HepG2 (cell line): ENCODE measurements at regions not wholly inside any gene's neighbourhood (a gene's known extent, or its start where the extent isn't known, plus 50 kb on each side); places are given as distances from the start of the nearest gene placed in this dataset.
A peak's percentile ranks its signal among the peaks of the same experiment; 100 is the strongest.

Source experiments
- ATAC-seq: fragments of 200-7000 bp; cut with Tn5 transposase; 3 replicates; pipeline ENCODE4 v1.9.1; 2020; ENCODE audit warnings: mild to moderate bottlenecking, moderate library complexity
- BruUV-seq: library from RNA; stranded (reverse); fragments of 400-500 nt; replicated peaks from 2 replicates; lab custom pipeline; 2021; lab: Mats Ljungman, UMichigan
- CTCF ChIA-PET: fragments of 300-600 bp; formaldehyde crosslinking; extraction: SDS; loops from one replicate; lab custom pipeline; 2021; ENCODE audit warnings: low total read pairs, inconsistent platforms, low intra/inter-chr PET ratio; lab: Yijun Ruan, JAX
- POLR2A ChIA-PET: fragments of 350-600 bp; sonication (Branson Sonifier 250); formaldehyde crosslinking; loops from one replicate; lab custom pipeline; 2020; ENCODE audit warnings: antibody characterized with exemption, inconsistent platforms; lab: Yijun Ruan, JAX
- DNase-seq: peaks from one replicate; pipeline ENCODE4 v3.0.0-alpha.2; 2015; ENCODE audit warnings: low spot score
- FAIRE-seq: peaks from 3 replicates; lab custom pipeline; 2011; peaks lifted over from hg19 to GRCh38; lab: Jason Lieb, UNC
- H2AFZ ChIP-seq: one replicate; pipeline ENCODE4 v1.6.1; 2011; ENCODE audit warnings: low read length, inconsistent platforms
- H3K27ac ChIP-seq: fragments of 300-600 bp; 3 replicates; pipeline ENCODE4 v1.8.0; 2011; ENCODE audit warnings: mixed run types, mild to moderate bottlenecking, mixed read lengths, low read length, inconsistent platforms; ENCODE audit not compliant: insufficient read depth; ENCODE audit errors: extremely low read length
- H3K27me3 ChIP-seq, 2 experiments: fragments of 200-600 bp in 1 of 2; 2 replicates in 1 of 2; 3 replicates in 1 of 2; pipeline versions ENCODE4 v1.6.0 to v1.8.0; 2011; ENCODE audit warnings: low read length in 2 of 2, mild to moderate bottlenecking in 2 of 2, moderate library complexity in 2 of 2, inconsistent platforms in 1 of 2; ENCODE audit not compliant: insufficient read depth in 2 of 2, control insufficient read depth in 1 of 2
- H3K36me3 ChIP-seq, 2 experiments: fragments of 200-600 bp in 1 of 2; replicated peaks in 1 of 2; 2 replicates in 1 of 2; 3 replicates in 1 of 2; pipeline versions ENCODE4 v1.5.1 to v1.8.0; 2011; ENCODE audit warnings: low read length in 2 of 2, inconsistent platforms in 1 of 2; ENCODE audit not compliant: insufficient read depth in 2 of 2, control insufficient read depth in 1 of 2
- H3K4me1 ChIP-seq: 2 replicates; pipeline ENCODE4 v1.5.1; 2012; ENCODE audit warnings: low read length, inconsistent platforms; ENCODE audit not compliant: insufficient read depth
- H3K4me2 ChIP-seq: 2 replicates; pipeline ENCODE4 v1.6.0; 2011; ENCODE audit warnings: low read depth, low read length, inconsistent platforms
- H3K4me3 ChIP-seq, 3 experiments: fragments of 200-600 bp in 1 of 3; sonication (generic), shearing (Covaris generic) in 1 of 3; replicated peaks in 1 of 3; 2 replicates each; pipeline ENCODE4 v1.5.1; 2011 to 2016; ENCODE audit warnings: low read length in 3 of 3, inconsistent platforms in 2 of 3, low read depth in 2 of 3, mild to moderate bottlenecking in 2 of 3, control low read depth in 1 of 3, mixed read lengths in 1 of 3; ENCODE audit not compliant: insufficient read depth in 1 of 3
- H3K79me2 ChIP-seq: one replicate; pipeline ENCODE4 v1.6.1; 2011; ENCODE audit warnings: low read length, inconsistent platforms; ENCODE audit not compliant: insufficient read depth
- H3K9ac ChIP-seq: 2 replicates; pipeline ENCODE4 v1.6.0; 2011; ENCODE audit warnings: mild to moderate bottlenecking, low read depth, low read length, inconsistent platforms; ENCODE audit not compliant: insufficient read depth
- H3K9me3 ChIP-seq: 2 replicates; pipeline ENCODE4 v1.5.1; 2012; ENCODE audit warnings: mild to moderate bottlenecking, low read length
- H4K20me1 ChIP-seq: 2 replicates; pipeline ENCODE4 v1.6.0; 2011; ENCODE audit warnings: inconsistent platforms, mild to moderate bottlenecking, low read length, moderate library complexity; ENCODE audit not compliant: insufficient read depth
- AGO2 ChIP-seq: fragments of 200-400 bp; formaldehyde crosslinking; optimal IDR thresholded peaks from 2 replicates; pipeline ENCODE3; 2017; ENCODE audit warnings: mild to moderate bottlenecking, low read depth, low read length, moderate library complexity
- GATAD1 ChIP-seq: IDR thresholded peaks from 2 replicates; pipeline ENCODE4 v1.6.1; 2016; ENCODE audit warnings: missing genetic modification reagents, missing compliant biosample characterization
- HMGXB4 ChIP-seq, 2 experiments: sonication (generic) in 1 of 2; formaldehyde crosslinking in 1 of 2; IDR thresholded peaks; 2 replicates each; pipeline versions ENCODE4 v1.4.0 to v1.6.1; 2018 to 2020; ENCODE audit warnings: missing genetic modification reagents in 2 of 2, borderline replicate concordance in 1 of 2, low read depth in 1 of 2, mild to moderate bottlenecking in 1 of 2, missing biosample characterization in 1 of 2
- MTA1 ChIP-seq: sonication (generic); formaldehyde crosslinking; IDR thresholded peaks from 2 replicates; pipeline ENCODE4 v1.4.0; 2020; ENCODE audit warnings: missing genetic modification reagents, mild to moderate bottlenecking, borderline replicate concordance
- PATZ1 ChIP-seq: sonication (generic); formaldehyde crosslinking; IDR thresholded peaks from 2 replicates; pipeline ENCODE4 v1.4.0; 2020; ENCODE audit warnings: missing genetic modification reagents
- POLR2AphosphoS5 ChIP-seq: IDR thresholded peaks from 2 replicates; pipeline ENCODE4 v1.6.1; 2012; ENCODE audit warnings: low read depth, low read length
- THYN1 ChIP-seq: sonication (generic); formaldehyde crosslinking; IDR thresholded peaks from 2 replicates; pipeline ENCODE4 v1.8.1; 2023; ENCODE audit warnings: low read depth, mild to moderate bottlenecking, moderate library complexity, missing genetic modification reagents, borderline replicate concordance
- ZNF263 ChIP-seq: sonication (generic); formaldehyde crosslinking; IDR thresholded peaks from 2 replicates; pipeline ENCODE4 v1.4.0; 2020; ENCODE audit warnings: missing genetic modification reagents
- ZNF816 ChIP-seq: sonication (generic); formaldehyde crosslinking; IDR thresholded peaks from 2 replicates; pipeline ENCODE4 v1.8.0; 2022; ENCODE audit warnings: missing genetic modification reagents, mild to moderate bottlenecking, borderline replicate concordance
- WGBS: methylation state at CpG from one replicate; pipeline ENCODE4 v1.1.6; 2017; ENCODE audit warnings: low lambda C conversion rate; 5-methylcytosine and 5-hydroxymethylcytosine counted together
- in situ Hi-C: cut with HindIII; loops from 2 replicates; pipeline ENCODE4 v1.10.0; 2017; ENCODE audit warnings: low pct_unique_long_range_greater_than_20kb; ENCODE audit not compliant: extremely low pct_ligation_motif_present
- intact Hi-C: fragments of 100-400 bp; cut with micrococcal nuclease; formaldehyde crosslinking; loops from one replicate; pipeline ENCODE4 v1.10.0; 2022; ENCODE audit not compliant: unreplicated experiment
- TF ChIP-seq, protein P1 (sequence below): sonication (generic); formaldehyde crosslinking; IDR thresholded peaks from 2 replicates; pipeline ENCODE4 v1.4.0; 2020; ENCODE audit warnings: mild to moderate bottlenecking, missing genetic modification reagents
- TF ChIP-seq, protein P2 (sequence below): sonication (generic); formaldehyde crosslinking; IDR thresholded peaks from 2 replicates; pipeline ENCODE4 v1.5.0; 2020; ENCODE audit warnings: mild to moderate bottlenecking, missing genetic modification reagents, moderate library complexity

- Histone ChIP-seq H3K9me3 (no peaks in the 10 kb centered on the region), H4K20me1 (no peaks in the 10 kb centered on the region), H3K27me3 (peaks cover 6 to 61% of the 10 kb centered on the region in 2 experiments; a peak in 4 of 5 replicates), H3K27ac (no peak overlapping the region), H3K79me2 (no peaks in the 10 kb centered on the region), H3K4me2 (no peak overlapping the region), H3K4me1 (no peaks in the 10 kb centered on the region), H3K4me3 (no peak overlapping the region), H2AFZ (no peak overlapping the region), H3K9ac (no peak overlapping the region), H3K36me3 (no peaks in the 10 kb centered on the region)
- ChIA-PET CTCF (interaction anchor here (1.3 to 2.4 kb wide), 2 partner anchors 185 to 198 kb away, joined by 5 to 12 read pairs; no protein-coding TSS in a partner anchor), POLR2A (no interaction called here)
- BruUV-seq = no TSS peak
- intact Hi-C loops (no loop called here), in situ Hi-C loops (no loop called here)
- DNase-seq = peak; percentile 22
- 26% methylated on average over 29 of the region's 29 CpGs for WGBS
- peak; percentile 18 for FAIRE-seq
- peak; percentile 91 for ATAC-seq
- TF ChIP-seq ZNF263 (CRISPR knock-in tag) (peak; percentile 97), PATZ1 (CRISPR knock-in tag) (peak; percentile 87), AGO2 (no peak), GATAD1 (CRISPR knock-in tag) (no peak), ZNF816 (no peak), HMGXB4 (CRISPR knock-in tag; IDR thresholded peaks at IDR 0.05; ENCODE audit: borderline replicate concordance in 1 of 2, low read depth in 1 of 2) (no peak), MTA1 (no peak), POLR2AphosphoS5 (no peak), THYN1 (no peak)
- TF ChIP-seq, protein P1, sequence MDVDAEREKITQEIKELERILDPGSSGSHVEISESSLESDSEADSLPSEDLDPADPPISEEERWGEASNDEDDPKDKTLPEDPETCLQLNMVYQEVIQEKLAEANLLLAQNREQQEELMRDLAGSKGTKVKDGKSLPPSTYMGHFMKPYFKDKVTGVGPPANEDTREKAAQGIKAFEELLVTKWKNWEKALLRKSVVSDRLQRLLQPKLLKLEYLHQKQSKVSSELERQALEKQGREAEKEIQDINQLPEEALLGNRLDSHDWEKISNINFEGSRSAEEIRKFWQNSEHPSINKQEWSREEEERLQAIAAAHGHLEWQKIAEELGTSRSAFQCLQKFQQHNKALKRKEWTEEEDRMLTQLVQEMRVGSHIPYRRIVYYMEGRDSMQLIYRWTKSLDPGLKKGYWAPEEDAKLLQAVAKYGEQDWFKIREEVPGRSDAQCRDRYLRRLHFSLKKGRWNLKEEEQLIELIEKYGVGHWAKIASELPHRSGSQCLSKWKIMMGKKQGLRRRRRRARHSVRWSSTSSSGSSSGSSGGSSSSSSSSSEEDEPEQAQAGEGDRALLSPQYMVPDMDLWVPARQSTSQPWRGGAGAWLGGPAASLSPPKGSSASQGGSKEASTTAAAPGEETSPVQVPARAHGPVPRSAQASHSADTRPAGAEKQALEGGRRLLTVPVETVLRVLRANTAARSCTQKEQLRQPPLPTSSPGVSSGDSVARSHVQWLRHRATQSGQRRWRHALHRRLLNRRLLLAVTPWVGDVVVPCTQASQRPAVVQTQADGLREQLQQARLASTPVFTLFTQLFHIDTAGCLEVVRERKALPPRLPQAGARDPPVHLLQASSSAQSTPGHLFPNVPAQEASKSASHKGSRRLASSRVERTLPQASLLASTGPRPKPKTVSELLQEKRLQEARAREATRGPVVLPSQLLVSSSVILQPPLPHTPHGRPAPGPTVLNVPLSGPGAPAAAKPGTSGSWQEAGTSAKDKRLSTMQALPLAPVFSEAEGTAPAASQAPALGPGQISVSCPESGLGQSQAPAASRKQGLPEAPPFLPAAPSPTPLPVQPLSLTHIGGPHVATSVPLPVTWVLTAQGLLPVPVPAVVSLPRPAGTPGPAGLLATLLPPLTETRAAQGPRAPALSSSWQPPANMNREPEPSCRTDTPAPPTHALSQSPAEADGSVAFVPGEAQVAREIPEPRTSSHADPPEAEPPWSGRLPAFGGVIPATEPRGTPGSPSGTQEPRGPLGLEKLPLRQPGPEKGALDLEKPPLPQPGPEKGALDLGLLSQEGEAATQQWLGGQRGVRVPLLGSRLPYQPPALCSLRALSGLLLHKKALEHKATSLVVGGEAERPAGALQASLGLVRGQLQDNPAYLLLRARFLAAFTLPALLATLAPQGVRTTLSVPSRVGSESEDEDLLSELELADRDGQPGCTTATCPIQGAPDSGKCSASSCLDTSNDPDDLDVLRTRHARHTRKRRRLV (CRISPR knock-in tag) = no peak
- TF ChIP-seq, protein P2, sequence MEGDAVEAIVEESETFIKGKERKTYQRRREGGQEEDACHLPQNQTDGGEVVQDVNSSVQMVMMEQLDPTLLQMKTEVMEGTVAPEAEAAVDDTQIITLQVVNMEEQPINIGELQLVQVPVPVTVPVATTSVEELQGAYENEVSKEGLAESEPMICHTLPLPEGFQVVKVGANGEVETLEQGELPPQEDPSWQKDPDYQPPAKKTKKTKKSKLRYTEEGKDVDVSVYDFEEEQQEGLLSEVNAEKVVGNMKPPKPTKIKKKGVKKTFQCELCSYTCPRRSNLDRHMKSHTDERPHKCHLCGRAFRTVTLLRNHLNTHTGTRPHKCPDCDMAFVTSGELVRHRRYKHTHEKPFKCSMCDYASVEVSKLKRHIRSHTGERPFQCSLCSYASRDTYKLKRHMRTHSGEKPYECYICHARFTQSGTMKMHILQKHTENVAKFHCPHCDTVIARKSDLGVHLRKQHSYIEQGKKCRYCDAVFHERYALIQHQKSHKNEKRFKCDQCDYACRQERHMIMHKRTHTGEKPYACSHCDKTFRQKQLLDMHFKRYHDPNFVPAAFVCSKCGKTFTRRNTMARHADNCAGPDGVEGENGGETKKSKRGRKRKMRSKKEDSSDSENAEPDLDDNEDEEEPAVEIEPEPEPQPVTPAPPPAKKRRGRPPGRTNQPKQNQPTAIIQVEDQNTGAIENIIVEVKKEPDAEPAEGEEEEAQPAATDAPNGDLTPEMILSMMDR (CRISPR knock-in tag) = peak; percentile 60
These were observed 183.0 kb downstream of the FOXL1 start for GRCh38 chr16:86761111-86762031.
